GM23338 (cell line): ENCODE measurements at regions not wholly inside any gene's neighbourhood (a gene's known extent, or its start where the extent isn't known, plus 50 kb on each side); places are given as distances from the start of the nearest gene placed in this dataset.

Experiments used
- ATAC-seq: fragments of 200-7000 bp; cut with Tn5 transposase; 3 replicates; pipeline ENCODE4 v1.9.1; 2020
- DNase-seq: peaks from one replicate; pipeline ENCODE4 v3.0.0-alpha.2; 2015; ENCODE audit warnings: low spot score
- H2AFZ ChIP-seq: fragments of 200-600 bp; sonication (generic); 2 replicates; pipeline ENCODE4 v1.8.0; 2016; ENCODE audit warnings: antibody characterized with exemption, mild to moderate bottlenecking, moderate library complexity
- H3F3A ChIP-seq: fragments of 200-600 bp; sonication (generic); replicated peaks from 2 replicates; pipeline ENCODE4 v1.8.0; 2017; ENCODE audit warnings: antibody characterized with exemption, mixed run types, low read depth
- H3K27ac ChIP-seq: fragments of 200-600 bp; sonication (generic); 2 replicates; pipeline ENCODE4 v1.6.1; 2016; ENCODE audit warnings: low read depth
- H3K27me3 ChIP-seq: fragments of 200-600 bp; sonication (generic); 2 replicates; pipeline ENCODE4 v1.8.0; 2016; ENCODE audit warnings: mild to moderate bottlenecking, mixed run types, moderate library complexity; ENCODE audit not compliant: insufficient read depth
- H3K36me3 ChIP-seq: fragments of 200-600 bp; sonication (generic); 2 replicates; pipeline ENCODE4 v1.8.0; 2016; ENCODE audit warnings: mild to moderate bottlenecking; ENCODE audit not compliant: insufficient read depth
- H3K4me1 ChIP-seq: fragments of 200-600 bp; sonication (generic); 2 replicates; pipeline ENCODE4 v1.8.0; 2016; ENCODE audit warnings: mild to moderate bottlenecking, moderate library complexity; ENCODE audit not compliant: insufficient read depth
- H3K4me2 ChIP-seq: fragments of 200-600 bp; sonication (generic); 2 replicates; pipeline ENCODE4 v1.7.1; 2017; ENCODE audit warnings: mixed run types
- H3K4me3 ChIP-seq: fragments of 200-600 bp; sonication (generic); 2 replicates; pipeline ENCODE4 v1.6.1; 2016; ENCODE audit warnings: mixed run types
- H3K79me2 ChIP-seq: fragments of 200-600 bp; sonication (generic); replicated peaks from 2 replicates; pipeline ENCODE4 v1.8.0; 2017; ENCODE audit warnings: mild to moderate bottlenecking; ENCODE audit not compliant: insufficient read depth
- H3K9me2 ChIP-seq: fragments of 200-600 bp; sonication (generic); 2 replicates; pipeline ENCODE4 v1.8.0; 2017; ENCODE audit not compliant: insufficient read depth
- H4K20me1 ChIP-seq: fragments of 200-600 bp; sonication (generic); replicated peaks from 2 replicates; pipeline ENCODE4 v1.8.0; 2017; ENCODE audit warnings: mild to moderate bottlenecking; ENCODE audit not compliant: insufficient read depth
- H3K27ac Mint-ChIP-seq: 2 replicates; pipeline ENCODE4 v1.8.0; 2020; ENCODE audit warnings: inconsistent platforms, mild to moderate bottlenecking, moderate library complexity, mixed read lengths
- H3K27me3 Mint-ChIP-seq: 3 replicates; pipeline ENCODE4 v1.8.0; 2022; ENCODE audit warnings: low read depth, mild to moderate bottlenecking, moderate library complexity, mixed read lengths, inconsistent platforms; ENCODE audit not compliant: insufficient read depth, poor library complexity
- H3K36me3 Mint-ChIP-seq: 3 replicates; pipeline ENCODE4 v1.8.0; 2021; ENCODE audit warnings: low read depth, mild to moderate bottlenecking, inconsistent platforms, moderate library complexity, mixed read lengths
- H3K4me1 Mint-ChIP-seq: 3 replicates; pipeline ENCODE4 v1.8.0; 2020; ENCODE audit warnings: mild to moderate bottlenecking, inconsistent platforms, mixed read lengths
- H3K4me3 Mint-ChIP-seq: 3 replicates; pipeline ENCODE4 v1.8.0; 2021; ENCODE audit warnings: moderate library complexity, mild to moderate bottlenecking, inconsistent platforms, mixed read lengths
- H3K9me3 Mint-ChIP-seq: 3 replicates; pipeline ENCODE4 v1.8.0; 2020; ENCODE audit warnings: moderate library complexity, mild to moderate bottlenecking, inconsistent platforms, mixed read lengths
- CREB1 ChIP-seq: fragments of 250-450 bp; sonication (Bioruptor Pico); IDR thresholded peaks from 2 replicates; pipeline ENCODE4 v1.5.0; 2020; ENCODE audit warnings: low read depth, mild to moderate bottlenecking, moderate library complexity
- CTCF ChIP-seq, 2 experiments: fragments of 200-600 bp in 1 of 2; sonication (generic) in 1 of 2; conservative IDR thresholded peaks; 2 replicates each; pipeline versions ENCODE4 v1.5.1 to v1.6.1; 2016 to 2017; ENCODE audit warnings: antibody characterized with exemption in 2 of 2, low read depth in 2 of 2, mild to moderate bottlenecking in 2 of 2, moderate library complexity in 1 of 2
- ETS1 ChIP-seq: IDR thresholded peaks from 2 replicates; pipeline ENCODE4 v1.6.1; 2016; ENCODE audit warnings: antibody characterized with exemption
- EZH2phosphoT487 ChIP-seq: fragments of 200-600 bp; sonication (generic); IDR thresholded peaks from one replicate; pipeline ENCODE4 v1.8.1; 2018; ENCODE audit warnings: antibody characterized with exemption; ENCODE audit not compliant: unreplicated experiment
- JUNB ChIP-seq: IDR thresholded peaks from one replicate; pipeline ENCODE4 v1.6.1; 2016; ENCODE audit warnings: antibody characterized with exemption; ENCODE audit not compliant: unreplicated experiment
- REST ChIP-seq: IDR thresholded peaks from one replicate; pipeline ENCODE4 v1.6.1; 2018; ENCODE audit warnings: antibody characterized with exemption; ENCODE audit not compliant: unreplicated experiment
- STAT1 ChIP-seq: IDR thresholded peaks from one replicate; pipeline ENCODE4 v1.6.1; 2016; ENCODE audit warnings: antibody characterized with exemption; ENCODE audit not compliant: unreplicated experiment
- ZNF331 ChIP-seq: fragments of 250-450 bp; sonication (Bioruptor Pico); IDR thresholded peaks from 2 replicates; pipeline ENCODE4 v1.5.0; 2020; ENCODE audit warnings: low read depth, mild to moderate bottlenecking, moderate library complexity

DNA sequence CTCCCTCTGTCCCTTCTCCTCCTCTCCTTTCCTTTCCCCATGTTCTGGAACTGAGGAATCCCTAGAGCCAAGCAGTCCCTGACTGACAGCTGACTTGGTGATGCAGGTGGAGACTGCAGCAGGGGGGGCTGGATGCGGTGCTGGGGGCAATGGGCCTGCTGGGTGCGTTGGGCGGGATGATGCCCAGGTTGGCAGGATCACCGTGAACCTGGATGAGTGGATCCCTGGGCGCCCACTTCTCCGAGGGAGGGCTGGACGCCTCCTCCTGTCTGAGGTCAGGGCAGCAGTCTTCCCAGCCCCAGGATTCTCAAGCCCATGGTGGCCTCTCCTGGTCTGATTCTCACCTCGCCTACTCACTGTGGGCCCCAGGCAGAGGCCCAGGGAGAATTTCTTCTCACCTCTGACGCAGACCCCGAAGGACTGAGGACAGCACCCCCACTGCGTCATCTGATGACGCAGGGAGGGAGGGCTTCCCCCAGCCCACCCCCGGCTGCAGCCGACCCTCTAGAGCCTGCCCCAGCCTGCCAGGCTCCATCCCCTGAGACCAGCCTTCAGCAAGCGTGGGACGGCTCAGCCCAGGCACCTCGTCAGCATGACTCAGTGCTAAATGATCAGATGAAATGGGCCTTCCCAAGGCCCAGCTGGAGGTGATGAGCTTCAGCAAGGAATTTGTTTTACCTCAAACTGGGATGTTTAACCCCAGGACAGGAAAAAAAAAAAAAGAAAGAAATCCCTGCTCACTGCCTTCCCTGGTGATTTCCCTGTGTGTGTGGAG is 188.0 kb upstream of the TNRC6C start:
- no peak for TF ChIP-seq STAT1
- TF ChIP-seq ETS1: no peak
- H3K79me2 ChIP-seq: no peaks in the 10 kb centered on the region
- H3F3A ChIP-seq: no peaks in the 10 kb centered on the region
- H3K27me3 Mint-ChIP-seq: peaks cover 36% of the 10 kb centered on the region
- no peak overlapping the region for H3K27ac ChIP-seq
- H3K9me2 ChIP-seq: 0 out of 2 replicates have a peak, but pooled peaks cover under 1% of the 10 kb centered on the region
- no peak overlapping the region for H3K4me2 ChIP-seq
- H3K4me1 ChIP-seq: peaks cover 6% of the 10 kb centered on the region
- no peaks in the 10 kb centered on the region for H4K20me1 ChIP-seq
- H3K36me3 Mint-ChIP-seq: peaks cover 7% of the 10 kb centered on the region; the same call in 2 of the 3 replicates
- H3K27me3 ChIP-seq: no peaks in the 10 kb centered on the region
- peaks cover 9% of the 10 kb centered on the region for H3K9me3 Mint-ChIP-seq
- H3K4me1 Mint-ChIP-seq: peaks cover 24% of the 10 kb centered on the region
- no peak overlapping the region for H2AFZ ChIP-seq
- H3K36me3 ChIP-seq: no peaks in the 10 kb centered on the region
- no peak overlapping the region for H3K4me3 ChIP-seq
- ATAC-seq: no peak
- no peak overlapping the region for H3K27ac Mint-ChIP-seq
- H3K4me3 Mint-ChIP-seq: no peak overlapping the region
- DNase-seq: no peak

GRCh38 chr17:77771145-77771544 is 187.4 kb upstream of the TNRC6C start:
- no peak for ATAC-seq
- Histone ChIP-seq H3K27ac (no peak overlapping the region), H3K4me2 (no peak overlapping the region), H3K4me3 (no peak overlapping the region), H4K20me1 (no peaks in the 10 kb centered on the region), H3F3A (no peaks in the 10 kb centered on the region), H3K9me2 (no peaks in the 10 kb centered on the region), H2AFZ (no peak overlapping the region), H3K36me3 (no peaks in the 10 kb centered on the region), H3K79me2 (no peaks in the 10 kb centered on the region), H3K4me1 (peaks cover 6% of the 10 kb centered on the region), H3K27me3 (no peaks in the 10 kb centered on the region)
- Mint-ChIP-seq H3K9me3 (peaks cover 9% of the 10 kb centered on the region), H3K27ac (no peak overlapping the region), H3K4me1 (peaks cover 24% of the 10 kb centered on the region), H3K4me3 (no peak overlapping the region), H3K27me3 (peaks cover 34% of the 10 kb centered on the region), H3K36me3 (peaks cover 7% of the 10 kb centered on the region; the same call in 2 of the 3 replicates)
- no peak for TF ChIP-seq ZNF331
- TF ChIP-seq CREB1 (CRISPR knock-in tag): no peak
- TF ChIP-seq CTCF (conservative IDR thresholded peaks at IDR 0.05; ENCODE audit: low read depth in 2 of 2): no peak
- no peak for TF ChIP-seq ETS1
- no peak for TF ChIP-seq EZH2phosphoT487
- TF ChIP-seq JUNB: no peak
- TF ChIP-seq REST: no peak
- no peak for DNase-seq
